ENCODE measurements at regions not wholly inside any gene's neighbourhood (a gene's known extent, or its start where the extent isn't known, plus 50 kb on each side); places are given as distances from the start of the nearest gene placed in this dataset.

GRCh38 chr5:173420108-173420507, 91.9 kb upstream of the STC2 start:
- TF ChIP-seq, protein P1, sequence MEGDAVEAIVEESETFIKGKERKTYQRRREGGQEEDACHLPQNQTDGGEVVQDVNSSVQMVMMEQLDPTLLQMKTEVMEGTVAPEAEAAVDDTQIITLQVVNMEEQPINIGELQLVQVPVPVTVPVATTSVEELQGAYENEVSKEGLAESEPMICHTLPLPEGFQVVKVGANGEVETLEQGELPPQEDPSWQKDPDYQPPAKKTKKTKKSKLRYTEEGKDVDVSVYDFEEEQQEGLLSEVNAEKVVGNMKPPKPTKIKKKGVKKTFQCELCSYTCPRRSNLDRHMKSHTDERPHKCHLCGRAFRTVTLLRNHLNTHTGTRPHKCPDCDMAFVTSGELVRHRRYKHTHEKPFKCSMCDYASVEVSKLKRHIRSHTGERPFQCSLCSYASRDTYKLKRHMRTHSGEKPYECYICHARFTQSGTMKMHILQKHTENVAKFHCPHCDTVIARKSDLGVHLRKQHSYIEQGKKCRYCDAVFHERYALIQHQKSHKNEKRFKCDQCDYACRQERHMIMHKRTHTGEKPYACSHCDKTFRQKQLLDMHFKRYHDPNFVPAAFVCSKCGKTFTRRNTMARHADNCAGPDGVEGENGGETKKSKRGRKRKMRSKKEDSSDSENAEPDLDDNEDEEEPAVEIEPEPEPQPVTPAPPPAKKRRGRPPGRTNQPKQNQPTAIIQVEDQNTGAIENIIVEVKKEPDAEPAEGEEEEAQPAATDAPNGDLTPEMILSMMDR (IDR thresholded peaks at IDR 0.05) = no peak
- no peak for TF ChIP-seq POLR2A (IDR thresholded peaks at IDR 0.05)

All from lower leg skin (tissue), 3 donors.